SU-DHL-6 (cell line): ENCODE measurements at regions not wholly inside any gene's neighbourhood (a gene's known extent, or its start where the extent isn't known, plus 50 kb on each side); places are given as distances from the start of the nearest gene placed in this dataset.

Experiments used
- H2AFZ ChIP-seq: fragments of 200-600 bp; sonication (generic); 2 replicates; pipeline ENCODE4 v1.6.1; 2014; ENCODE audit warnings: low read depth, mild to moderate bottlenecking, moderate library complexity, mixed read lengths, antibody characterized with exemption, low read length; ENCODE audit not compliant: severe bottlenecking
- H3F3A ChIP-seq: fragments of 200-600 bp; shearing (Covaris generic); 2 replicates; pipeline ENCODE4 v1.6.0; 2016; ENCODE audit warnings: antibody characterized with exemption, mild to moderate bottlenecking; ENCODE audit not compliant: insufficient read depth
- H3K27ac ChIP-seq: fragments of 200-600 bp; sonication (generic); 2 replicates; pipeline ENCODE4 v1.5.1; 2016; ENCODE audit warnings: low read depth, mild to moderate bottlenecking, low read length, moderate library complexity, mixed read lengths
- H3K27me3 ChIP-seq: fragments of 200-600 bp; sonication (generic), shearing (Covaris generic); 2 replicates; pipeline ENCODE4 v1.6.0; 2014; ENCODE audit warnings: mild to moderate bottlenecking, low read length
- H3K36me3 ChIP-seq: fragments of 200-600 bp; sonication (generic); 2 replicates; pipeline ENCODE4 v1.6.1; 2014; ENCODE audit warnings: mild to moderate bottlenecking, low read length, mixed read lengths
- H3K4me2 ChIP-seq: fragments of 300-600, 200-600 bp; shearing (Covaris generic), sonication (generic); 2 replicates; pipeline ENCODE4 v1.6.0; 2014; ENCODE audit warnings: low read length, low read depth, mild to moderate bottlenecking; ENCODE audit not compliant: poor library complexity, severe bottlenecking
- H3K4me3 ChIP-seq: fragments of 200-600 bp; sonication (generic); 2 replicates; pipeline ENCODE4 v1.5.1; 2014; ENCODE audit warnings: antibody characterized with exemption, low read length, mild to moderate bottlenecking, mixed read lengths; ENCODE audit not compliant: insufficient read depth, poor library complexity, severe bottlenecking
- H3K79me2 ChIP-seq: fragments of 200-600 bp; sonication (generic); 2 replicates; pipeline ENCODE4 v1.6.1; 2014; ENCODE audit warnings: mild to moderate bottlenecking, low read length, moderate library complexity; ENCODE audit not compliant: insufficient read depth
- H3K9ac ChIP-seq: fragments of 200-600 bp; sonication (generic); 2 replicates; pipeline ENCODE4 v1.7.0; 2014; ENCODE audit warnings: mild to moderate bottlenecking, low read length
- H3K9me2 ChIP-seq: fragments of 200-600 bp; sonication (generic); replicated peaks from 2 replicates; pipeline ENCODE4 v1.6.1; 2014; ENCODE audit warnings: low read length; ENCODE audit not compliant: insufficient read depth
- H3K9me3 ChIP-seq: fragments of 200-600 bp; sonication (generic); 2 replicates; pipeline ENCODE4 v1.6.1; 2014; ENCODE audit warnings: low read length, mixed read lengths; ENCODE audit not compliant: insufficient read depth
- H4K20me1 ChIP-seq: fragments of 200-600 bp; sonication (generic); 2 replicates; pipeline ENCODE4 v1.6.1; 2014; ENCODE audit warnings: low read depth, mild to moderate bottlenecking, antibody characterized with exemption, low read length, moderate library complexity, mixed read lengths
- CTCF ChIP-seq: fragments of 200-600 bp; sonication (generic); IDR thresholded peaks from one replicate; pipeline ENCODE4 v1.5.1; 2017; ENCODE audit warnings: antibody characterized with exemption, mild to moderate bottlenecking, low read length, moderate library complexity; ENCODE audit not compliant: insufficient read depth, poor library complexity, severe bottlenecking
- EZH2phosphoT487 ChIP-seq: fragments of 200-600 bp; sonication (generic), shearing (Covaris generic); conservative IDR thresholded peaks from 2 replicates; pipeline ENCODE4 v1.6.1; 2018; ENCODE audit warnings: mild to moderate bottlenecking, antibody characterized with exemption, low read length, moderate library complexity, mixed read lengths

GRCh38 chr3:111303760-111304159, 232.1 kb downstream of the NECTIN3 start:
- Histone ChIP-seq H3K9ac (no peak overlapping the region), H4K20me1 (no peaks in the 10 kb centered on the region), H3F3A (no peaks in the 10 kb centered on the region), H3K36me3 (no peaks in the 10 kb centered on the region), H3K4me3 (no peak overlapping the region), H3K27me3 (no peaks in the 10 kb centered on the region), H3K27ac (no peak overlapping the region), H3K79me2 (no peaks in the 10 kb centered on the region), H3K9me2 (no peaks in the 10 kb centered on the region), H3K4me2 (no peak overlapping the region), H3K9me3 (no peaks in the 10 kb centered on the region), H2AFZ (no peak overlapping the region)
- TF ChIP-seq CTCF, result no peak
- TF ChIP-seq EZH2phosphoT487, result no peak

- Histone ChIP-seq H2AFZ (no peak overlapping the region), H3F3A (no peaks in the 10 kb centered on the region), H3K9ac (no peak overlapping the region), H3K9me3 (no peaks in the 10 kb centered on the region), H3K27me3 (no peaks in the 10 kb centered on the region), H3K27ac (no peak overlapping the region), H4K20me1 (no peaks in the 10 kb centered on the region), H3K36me3 (no peaks in the 10 kb centered on the region), H3K79me2 (no peaks in the 10 kb centered on the region), H3K4me3 (no peak overlapping the region), H3K4me2 (no peak overlapping the region), H3K9me2 (no peaks in the 10 kb centered on the region)
- no peak for TF ChIP-seq EZH2phosphoT487
- no peak for TF ChIP-seq CTCF
Observed at GRCh38 chr3:111307676-111308075, 234.3 kb upstream of the CD96 start.

- H3F3A ChIP-seq, result no peaks in the 10 kb centered on the region
- H3K79me2 ChIP-seq, result no peaks in the 10 kb centered on the region
- no peaks in the 10 kb centered on the region for H4K20me1 ChIP-seq
- H3K9me3 ChIP-seq, result no peaks in the 10 kb centered on the region
- H3K4me2 ChIP-seq, result no peak overlapping the region
- H3K9ac ChIP-seq, result no peak overlapping the region
- no peak overlapping the region for H3K27ac ChIP-seq
- H3K36me3 ChIP-seq, result no peaks in the 10 kb centered on the region
- no peak overlapping the region for H2AFZ ChIP-seq
- TF ChIP-seq EZH2phosphoT487 (no peak), CTCF (no peak)
- H3K9me2 ChIP-seq, result no peaks in the 10 kb centered on the region
- H3K27me3 ChIP-seq, result no peaks in the 10 kb centered on the region
- no peak overlapping the region for H3K4me3 ChIP-seq
Observed at GRCh38 chr3:111311126-111311525, 230.9 kb upstream of the CD96 start.
